ENCODE measurements at regions not wholly inside any gene's neighbourhood (a gene's known extent, or its start where the extent isn't known, plus 50 kb on each side); places are given as distances from the start of the nearest gene placed in this dataset.

DNA sequence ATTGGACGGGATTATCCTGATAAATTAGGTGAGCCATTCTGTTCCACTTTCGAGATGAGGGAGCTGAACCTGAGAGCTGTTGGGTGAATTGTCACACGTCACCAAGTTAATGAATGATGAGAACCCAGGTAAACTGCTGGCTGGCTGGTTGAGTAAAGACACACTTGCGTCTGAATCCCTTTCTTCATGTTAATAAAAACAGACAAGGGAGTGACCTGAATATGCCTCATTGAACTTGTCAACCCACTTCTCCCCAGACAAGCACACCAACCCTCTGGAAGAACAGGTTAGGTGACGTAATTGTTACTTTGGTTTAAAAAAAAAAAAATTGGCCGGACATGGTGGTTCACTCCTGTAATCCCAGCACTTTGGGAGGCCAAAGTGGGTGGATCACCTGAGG lies 400.9 kb upstream of the CDH5 start:
- BruUV-seq (replicated peaks) = no TSS peak
- POLR2A ChIA-PET = no interaction called here

DNA sequence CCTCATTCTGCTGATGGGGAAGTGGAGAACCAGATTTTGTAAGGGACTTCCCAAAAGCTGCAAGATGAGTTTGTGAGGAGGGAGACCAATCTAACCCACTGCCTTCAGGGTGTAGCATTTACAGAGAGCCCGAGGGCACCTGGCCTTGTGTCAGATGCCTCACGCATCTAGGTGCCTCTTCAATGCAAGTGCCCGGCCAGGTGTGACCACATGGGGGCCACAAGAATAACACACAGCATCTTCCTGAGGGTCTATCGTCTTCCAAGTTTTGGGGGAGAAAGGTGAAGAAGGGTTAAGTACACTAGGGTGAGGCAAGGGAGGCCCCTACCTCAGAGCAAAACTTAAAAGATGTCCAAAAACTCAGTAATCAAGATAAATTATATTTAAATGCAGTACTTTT lies 401.7 kb upstream of the CDH5 start:
- H3K9me2 ChIP-seq (ENCODE audit: insufficient read depth, low read length) = no peaks in the 10 kb centered on the region
- no peak overlapping the region for H2AFZ ChIP-seq (ENCODE audit: low read length)
- DNase-seq (ENCODE audit: low spot score) = no peak
- TF ChIP-seq CTCF (conservative IDR thresholded peaks at IDR 0.05; ENCODE audit: low read length) (no peak), EZH2phosphoT487 (IDR thresholded peaks at IDR 0.05; ENCODE audit: borderline replicate concordance, low read depth, low read length) (no peak)
- H3K4me2 ChIP-seq (ENCODE audit: low read length) = no peak overlapping the region
- no peaks in the 10 kb centered on the region for H3K79me2 ChIP-seq (ENCODE audit: insufficient read depth, low read depth, low read length)
- ChIA-PET POLR2A (no interaction called here), CTCF (ENCODE audit: unreplicated experiment) (no interaction called here)
- no peaks in the 10 kb centered on the region for H3K36me3 ChIP-seq (ENCODE audit: insufficient read depth, low read length)
- H3K4me3 ChIP-seq (ENCODE audit: low read depth, low read length, poor library complexity, severe bottlenecking) = no peak overlapping the region
- no peaks in the 10 kb centered on the region for H3K4me1 ChIP-seq (ENCODE audit: insufficient read depth, low read length, poor library complexity, severe bottlenecking)
- no TSS peak for BruUV-seq (replicated peaks)
- no peaks in the 10 kb centered on the region for H4K20me1 ChIP-seq (ENCODE audit: insufficient read depth, low read length)
- no peak overlapping the region for H3K27ac ChIP-seq (ENCODE audit: low read depth, low read length, poor library complexity, severe bottlenecking)
- H3K9me3 ChIP-seq (ENCODE audit: low read length) = no peaks in the 10 kb centered on the region
- intact Hi-C loops (cut with micrococcal nuclease; ENCODE audit: unreplicated experiment) = no loop called here

More for the DNA sequence above, 400.9 kb upstream of the CDH5 start:
- no peak for TF ChIP-seq CTCF (conservative IDR thresholded peaks at IDR 0.05; ENCODE audit: low read length)
- no peak for TF ChIP-seq EZH2phosphoT487 (IDR thresholded peaks at IDR 0.05; ENCODE audit: borderline replicate concordance, low read depth, low read length)
- Histone ChIP-seq H3K36me3 (ENCODE audit: insufficient read depth, low read length) (no peaks in the 10 kb centered on the region), H3K79me2 (ENCODE audit: insufficient read depth, low read depth, low read length) (no peaks in the 10 kb centered on the region), H3K9me2 (ENCODE audit: insufficient read depth, low read length) (no peaks in the 10 kb centered on the region), H2AFZ (ENCODE audit: low read length) (no peak overlapping the region), H3K4me1 (ENCODE audit: insufficient read depth, low read length, poor library complexity, severe bottlenecking) (no peaks in the 10 kb centered on the region), H4K20me1 (ENCODE audit: insufficient read depth, low read length) (no peaks in the 10 kb centered on the region), H3K27ac (ENCODE audit: low read depth, low read length, poor library complexity, severe bottlenecking) (no peak overlapping the region), H3K9me3 (ENCODE audit: low read length) (no peaks in the 10 kb centered on the region), H3K4me2 (ENCODE audit: low read length) (no peak overlapping the region), H3K4me3 (ENCODE audit: low read depth, low read length, poor library complexity, severe bottlenecking) (no peak overlapping the region)
- intact Hi-C loops (cut with micrococcal nuclease; ENCODE audit: unreplicated experiment) = no loop called here
- DNase-seq (ENCODE audit: low spot score) = no peak
- CTCF ChIA-PET (ENCODE audit: unreplicated experiment) = no interaction called here

- TF ChIP-seq CTCF (conservative IDR thresholded peaks at IDR 0.05; ENCODE audit: low read length) (no peak), EZH2phosphoT487 (IDR thresholded peaks at IDR 0.05; ENCODE audit: borderline replicate concordance, low read depth, low read length) (no peak)
- no TSS peak for BruUV-seq (replicated peaks)
These were observed 404.9 kb upstream of the CDH5 start for GRCh38 chr16:65961476-65962143.

More at GRCh38 chr16:65961476-65962143, 404.9 kb upstream of the CDH5 start:
- Histone ChIP-seq H4K20me1 (ENCODE audit: insufficient read depth, low read length) (no peaks in the 10 kb centered on the region), H3K79me2 (ENCODE audit: insufficient read depth, low read depth, low read length) (no peaks in the 10 kb centered on the region), H3K9me3 (ENCODE audit: low read length) (no peaks in the 10 kb centered on the region), H3K27ac (ENCODE audit: low read depth, low read length, poor library complexity, severe bottlenecking) (no peak overlapping the region), H3K4me3 (ENCODE audit: low read depth, low read length, poor library complexity, severe bottlenecking) (no peak overlapping the region), H3K4me1 (ENCODE audit: insufficient read depth, low read length, poor library complexity, severe bottlenecking) (no peaks in the 10 kb centered on the region), H3K4me2 (ENCODE audit: low read length) (no peak overlapping the region), H3K9me2 (ENCODE audit: insufficient read depth, low read length) (no peaks in the 10 kb centered on the region), H2AFZ (ENCODE audit: low read length) (no peak overlapping the region), H3K36me3 (ENCODE audit: insufficient read depth, low read length) (no peaks in the 10 kb centered on the region)
- intact Hi-C loops (cut with micrococcal nuclease; ENCODE audit: unreplicated experiment) = no loop called here
- ChIA-PET POLR2A (no interaction called here), CTCF (ENCODE audit: unreplicated experiment) (no interaction called here)
- DNase-seq (ENCODE audit: low spot score) = no peak
